Testis (tissue), 2 donors: ENCODE measurements at regions not wholly inside any gene's neighbourhood (a gene's known extent, or its start where the extent isn't known, plus 50 kb on each side); places are given as distances from the start of the nearest gene placed in this dataset.

Experiments
- CTCF ChIP-seq, 3 experiments: fragments of 450-650 bp in 2 of 3; fragments of 200-600 bp in 1 of 3; sonication (generic) in 1 of 3; IDR thresholded peaks; one replicate each; pipeline ENCODE4 v1.5.1; 2016 to 2019; ENCODE audit warnings: antibody characterized with exemption in 3 of 3, mild to moderate bottlenecking in 2 of 3, moderate library complexity in 1 of 3
- POLR2A ChIP-seq: fragments of 450-650 bp; IDR thresholded peaks from one replicate; pipeline ENCODE4 v1.6.1; 2017; ENCODE audit warnings: antibody characterized with exemption, mild to moderate bottlenecking, moderate library complexity

GRCh38 chr4:187770345-187770744 lies 225.2 kb upstream of the ZFP42 start:
- TF ChIP-seq CTCF (IDR thresholded peaks at IDR 0.05) (no peak), POLR2A (no peak)
